Testis (tissue), 2 donors: ENCODE measurements at regions not wholly inside any gene's neighbourhood (a gene's known extent, or its start where the extent isn't known, plus 50 kb on each side); places are given as distances from the start of the nearest gene placed in this dataset.

ENCODE experiments used
- DNase-seq: peaks from one replicate; pipeline ENCODE4 v3.0.0-alpha.2; 2019
- H3K27ac ChIP-seq, 2 donors: fragments of 200-600 bp; sonication (generic); one replicate each; pipeline ENCODE4 v1.5.1; 2019
- H3K27me3 ChIP-seq: fragments of 200-600 bp; sonication (generic); one replicate; pipeline ENCODE4 v1.5.1; 2019
- H3K36me3 ChIP-seq: fragments of 200-600 bp; sonication (generic); one replicate; pipeline ENCODE4 v1.5.1; 2017; ENCODE audit warnings: low read depth; ENCODE audit errors: missing control alignments
- H3K4me1 ChIP-seq: fragments of 200-600 bp; sonication (generic); one replicate; pipeline ENCODE4 v1.5.1; 2019
- H3K4me3 ChIP-seq, 2 donors: fragments of 200-600 bp; sonication (generic); one replicate each; pipeline ENCODE4 v1.5.1; 2017 to 2019
- H3K9me3 ChIP-seq: fragments of 200-600 bp; sonication (generic); one replicate; pipeline ENCODE4 v1.5.1; 2017
- POLR2A ChIP-seq: fragments of 450-650 bp; IDR thresholded peaks from one replicate; pipeline ENCODE4 v1.6.1; 2017; ENCODE audit warnings: antibody characterized with exemption, mild to moderate bottlenecking, moderate library complexity
- WGBS, 2 donors: methylation state at CpG; one replicate each; pipeline ENCODE4 v1.1.5; 2018; 5-methylcytosine and 5-hydroxymethylcytosine counted together
- intact Hi-C: fragments of 100-400 bp; cut with DNase I; formaldehyde crosslinking; loops from one replicate; pipeline ENCODE4 v1.15.1; 2023; ENCODE audit warnings: low total_unique reads
- TF ChIP-seq, protein P1 (sequence below), 3 experiments: fragments of 450-650 bp in 2 of 3; fragments of 200-600 bp in 1 of 3; sonication (generic) in 1 of 3; IDR thresholded peaks; one replicate each; pipeline ENCODE4 v1.5.1; 2016 to 2019; ENCODE audit warnings: antibody characterized with exemption in 3 of 3, mild to moderate bottlenecking in 2 of 3, moderate library complexity in 1 of 3

DNA sequence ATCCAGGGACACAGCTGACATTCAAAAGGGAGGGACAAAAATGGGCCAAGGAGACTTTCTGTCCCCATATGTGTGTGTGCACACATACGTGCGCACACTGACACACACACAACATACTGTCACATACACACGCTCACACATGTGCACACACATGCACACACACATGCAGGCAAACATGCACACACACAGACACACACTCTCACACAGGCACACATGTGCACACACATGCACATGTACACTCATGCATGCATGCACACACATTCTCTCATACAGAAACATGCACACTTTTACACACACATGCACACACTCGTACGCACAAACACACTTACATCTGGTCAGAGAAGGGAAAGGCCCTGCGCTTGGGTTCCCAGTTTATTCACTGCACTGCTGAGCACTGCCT is 155.1 kb upstream of the MKI67 start:
- no peaks in the 10 kb centered on the region for H3K36me3 ChIP-seq
- 85 to 92% methylated on average over 6 of the region's 6 CpGs for WGBS, 2 donors
- DNase-seq = no peak
- no peaks in the 10 kb centered on the region for H3K9me3 ChIP-seq
- intact Hi-C loops = no loop called here
- TF ChIP-seq, protein P1, sequence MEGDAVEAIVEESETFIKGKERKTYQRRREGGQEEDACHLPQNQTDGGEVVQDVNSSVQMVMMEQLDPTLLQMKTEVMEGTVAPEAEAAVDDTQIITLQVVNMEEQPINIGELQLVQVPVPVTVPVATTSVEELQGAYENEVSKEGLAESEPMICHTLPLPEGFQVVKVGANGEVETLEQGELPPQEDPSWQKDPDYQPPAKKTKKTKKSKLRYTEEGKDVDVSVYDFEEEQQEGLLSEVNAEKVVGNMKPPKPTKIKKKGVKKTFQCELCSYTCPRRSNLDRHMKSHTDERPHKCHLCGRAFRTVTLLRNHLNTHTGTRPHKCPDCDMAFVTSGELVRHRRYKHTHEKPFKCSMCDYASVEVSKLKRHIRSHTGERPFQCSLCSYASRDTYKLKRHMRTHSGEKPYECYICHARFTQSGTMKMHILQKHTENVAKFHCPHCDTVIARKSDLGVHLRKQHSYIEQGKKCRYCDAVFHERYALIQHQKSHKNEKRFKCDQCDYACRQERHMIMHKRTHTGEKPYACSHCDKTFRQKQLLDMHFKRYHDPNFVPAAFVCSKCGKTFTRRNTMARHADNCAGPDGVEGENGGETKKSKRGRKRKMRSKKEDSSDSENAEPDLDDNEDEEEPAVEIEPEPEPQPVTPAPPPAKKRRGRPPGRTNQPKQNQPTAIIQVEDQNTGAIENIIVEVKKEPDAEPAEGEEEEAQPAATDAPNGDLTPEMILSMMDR (IDR thresholded peaks at IDR 0.05) = no peak
- no peak for TF ChIP-seq POLR2A
- no peaks in the 10 kb centered on the region for H3K27me3 ChIP-seq
- H3K27ac ChIP-seq = no peak overlapping the region
- H3K4me1 ChIP-seq = no peaks in the 10 kb centered on the region
- no peak overlapping the region for H3K4me3 ChIP-seq

DNA sequence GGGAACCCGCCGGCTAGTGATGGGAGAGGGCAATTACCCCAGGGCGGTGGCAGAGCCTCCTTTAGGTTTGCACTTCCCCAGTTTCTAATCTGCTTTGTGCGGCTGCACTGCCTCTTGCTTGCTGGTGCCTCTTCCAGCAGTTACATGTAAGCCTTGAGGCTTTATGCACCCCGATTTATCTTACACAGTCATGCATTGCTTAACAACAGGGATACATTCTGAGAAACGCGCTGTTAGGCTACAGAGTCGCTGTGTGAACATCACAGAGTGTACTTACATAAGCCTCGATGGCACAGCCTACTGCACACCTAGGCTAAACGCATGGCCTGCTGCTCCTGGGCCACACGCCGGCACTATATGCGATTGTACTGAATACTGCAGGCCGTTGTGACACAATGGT is 155.6 kb upstream of the MKI67 start:
- intact Hi-C loops = no loop called here
- Histone ChIP-seq H3K27ac (no peak overlapping the region), H3K4me3 (no peak overlapping the region), H3K36me3 (no peaks in the 10 kb centered on the region), H3K4me1 (no peaks in the 10 kb centered on the region), H3K27me3 (no peaks in the 10 kb centered on the region), H3K9me3 (no peaks in the 10 kb centered on the region)
- TF ChIP-seq, protein P1 (IDR thresholded peaks at IDR 0.05) = no peak
- TF ChIP-seq POLR2A = no peak
- WGBS, 2 donors = 89 to 98% methylated on average over 11 to 14 of the region's 14 CpGs
- DNase-seq = no peak

DNA sequence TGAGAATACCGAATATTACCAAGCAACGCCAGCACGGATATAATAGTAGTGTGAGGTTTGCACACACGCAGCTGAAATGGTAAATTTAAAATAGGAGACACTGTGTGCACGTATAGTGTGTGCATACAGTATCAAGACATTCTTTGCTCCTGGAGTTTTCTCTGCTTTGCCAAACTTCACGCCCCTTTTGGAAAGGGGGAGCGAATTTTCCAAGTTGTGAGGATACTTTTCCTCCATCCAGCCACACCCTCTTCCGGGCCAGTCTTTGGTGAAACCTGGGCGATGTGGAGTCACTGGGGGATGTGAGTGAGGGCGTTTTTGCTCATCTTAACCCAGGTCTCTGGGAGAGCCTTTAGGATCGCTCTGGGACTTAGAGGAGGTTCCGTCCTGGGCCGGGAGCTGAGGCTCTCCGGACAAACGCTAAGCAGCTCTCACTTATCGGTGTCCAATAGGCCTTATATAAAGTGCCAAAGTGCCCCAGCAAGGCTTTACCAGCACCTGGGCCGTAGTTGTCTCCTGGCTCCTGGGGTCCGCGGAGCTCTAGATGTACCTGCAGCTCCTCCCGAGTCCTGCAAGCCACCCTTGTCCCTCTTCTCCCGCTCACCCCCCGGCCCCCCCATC is 160.0 kb upstream of the MKI67 start:
- intact Hi-C loops = no loop called here
- Histone ChIP-seq H3K9me3 (no peaks in the 10 kb centered on the region), H3K4me3 (peak overlapping the region in 1 of 2 donors; percentile 20), H3K36me3 (no peaks in the 10 kb centered on the region), H3K27me3 (no peaks in the 10 kb centered on the region), H3K4me1 (no peaks in the 10 kb centered on the region), H3K27ac (no peak overlapping the region)
- no peak for TF ChIP-seq POLR2A
- TF ChIP-seq, protein P1 (IDR thresholded peaks at IDR 0.05) = no peak
- WGBS, 2 donors = 21 to 25% methylated on average over 18 to 22 of the region's 22 CpGs
- DNase-seq = no peak

DNA sequence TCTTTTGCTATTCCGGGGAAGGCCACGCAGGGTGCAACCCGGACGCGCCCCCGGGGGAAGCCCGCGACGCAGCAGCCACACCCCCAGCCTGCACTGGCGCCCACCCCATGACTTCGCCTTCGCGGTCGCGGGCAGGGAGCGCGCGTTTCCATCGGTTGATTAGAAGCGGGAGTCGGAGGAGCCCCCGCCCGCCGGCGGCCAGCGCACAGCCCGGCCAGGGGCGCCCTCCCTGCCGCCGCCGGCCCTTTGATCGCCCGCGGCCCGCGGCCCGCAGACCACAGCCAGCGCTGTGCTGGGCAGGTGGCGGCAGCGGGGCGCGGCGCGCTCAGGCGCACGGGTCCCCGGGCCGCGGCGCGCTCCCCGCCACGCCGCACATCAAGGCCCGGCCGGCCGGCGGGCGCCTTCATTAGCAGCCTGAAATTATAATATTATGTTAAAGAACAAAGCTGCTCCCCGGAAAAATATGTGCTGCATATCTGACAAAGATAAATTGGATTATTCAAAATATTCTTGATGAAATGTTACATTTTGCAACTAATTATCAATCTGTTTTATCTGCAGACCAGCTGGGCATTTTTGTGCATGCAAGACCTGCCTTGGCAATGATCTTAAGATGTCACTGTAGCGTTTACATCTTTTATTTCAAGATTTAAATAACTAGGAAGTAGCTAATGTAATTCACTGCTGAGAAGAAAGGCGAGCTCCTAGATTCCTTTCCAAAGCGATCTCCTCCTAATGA is 160.7 kb upstream of the MKI67 start:
- peak overlapping the region in 1 of 2 donors; percentile 20 for H3K4me3 ChIP-seq
- no peaks in the 10 kb centered on the region for H3K27me3 ChIP-seq

More for the DNA sequence above, 160.7 kb upstream of the MKI67 start:
- 3 to 6% methylated on average over 31 to 63 of the region's 63 CpGs for WGBS, 2 donors
- TF ChIP-seq POLR2A = no peak
- TF ChIP-seq, protein P1 (IDR thresholded peaks at IDR 0.05) = no peak
- Histone ChIP-seq H3K9me3 (no peaks in the 10 kb centered on the region), H3K36me3 (no peaks in the 10 kb centered on the region), H3K27ac (no peak overlapping the region), H3K4me1 (no peaks in the 10 kb centered on the region)
- intact Hi-C loops = no loop called here
- no peak for DNase-seq
